K562 (cell line): ENCODE measurements at regions not wholly inside any gene's neighbourhood (a gene's known extent, or its start where the extent isn't known, plus 50 kb on each side); places are given as distances from the start of the nearest gene placed in this dataset.

Experiments
- CHD4 ChIP-seq: fragments of 200-600 bp; sonication (generic); IDR thresholded peaks from 3 replicates; pipeline ENCODE4 v1.6.1; 2012; ENCODE audit warnings: low read depth, mild to moderate bottlenecking, mixed read lengths, low read length, inconsistent platforms; ENCODE audit not compliant: insufficient read depth, insufficient replicate concordance, poor library complexity, severe bottlenecking
- CTCFL ChIP-seq: IDR thresholded peaks from 2 replicates; pipeline ENCODE4 v1.6.1; 2011; ENCODE audit warnings: borderline replicate concordance, low read depth, mild to moderate bottlenecking, moderate library complexity, low read length; ENCODE audit not compliant: insufficient read depth, poor library complexity, severe bottlenecking
- HMG20B ChIP-seq: fragments of 250-450 bp; sonication (Bioruptor Pico); IDR thresholded peaks from 2 replicates; pipeline ENCODE4 v1.5.0; 2021; ENCODE audit warnings: mild to moderate bottlenecking
- L3MBTL2 ChIP-seq: fragments of 450-650 bp; IDR thresholded peaks from 2 replicates; pipeline ENCODE4 v1.6.1; 2016; ENCODE audit warnings: mild to moderate bottlenecking, moderate library complexity
- MAZ ChIP-seq, 2 experiments: fragments of 450-650 bp in 1 of 2; sonication (generic) in 1 of 2; formaldehyde crosslinking; IDR thresholded peaks in 1 of 2; conservative IDR thresholded peaks in 1 of 2; 2 replicates each; pipeline versions ENCODE4 v1.4.0 to v1.5.0; 2020; ENCODE audit warnings: mild to moderate bottlenecking in 1 of 2, missing genetic modification reagents in 1 of 2
- PCBP1 ChIP-seq: fragments of 200-400 bp; formaldehyde crosslinking; IDR thresholded peaks from 2 replicates; pipeline ENCODE4 v1.6.1; 2018; ENCODE audit warnings: mild to moderate bottlenecking, low read depth, low read length; ENCODE audit not compliant: poor library complexity, severe bottlenecking
- POLR2AphosphoS5 ChIP-seq: IDR thresholded peaks from 2 replicates; pipeline ENCODE4 v1.6.1; 2011; ENCODE audit warnings: mild to moderate bottlenecking, low read depth, low read length, moderate library complexity; ENCODE audit not compliant: control insufficient read depth, insufficient read depth
- RAD21 ChIP-seq, 2 experiments: fragments of 250-450 bp in 1 of 2; fragments of 450-650 bp in 1 of 2; sonication (Bioruptor Pico) in 1 of 2; formaldehyde crosslinking in 1 of 2; IDR thresholded peaks in 1 of 2; conservative IDR thresholded peaks in 1 of 2; 2 replicates each; pipeline versions ENCODE4 v1.4.0 to v1.8.0; 2020 to 2022; ENCODE audit warnings: mild to moderate bottlenecking in 2 of 2, moderate library complexity in 1 of 2
- RBM22 ChIP-seq: fragments of 200-400 bp; formaldehyde crosslinking; IDR thresholded peaks from 2 replicates; pipeline ENCODE4 v1.6.1; 2018; ENCODE audit warnings: low read length, low read depth; ENCODE audit not compliant: poor library complexity, severe bottlenecking
- REST ChIP-seq, 2 experiments: fragments of 450-650 bp; formaldehyde crosslinking in 1 of 2; IDR thresholded peaks; 2 replicates each; pipeline versions ENCODE4 v1.4.0 to v1.6.1; 2014 to 2020; ENCODE audit warnings: mild to moderate bottlenecking in 2 of 2, borderline replicate concordance in 1 of 2, low read depth in 1 of 2
- SP1 ChIP-seq: sonication (generic); formaldehyde crosslinking; IDR thresholded peaks from 2 replicates; pipeline ENCODE4 v1.8.1; 2022; ENCODE audit warnings: mild to moderate bottlenecking, missing genetic modification reagents
- SRSF1 ChIP-seq: fragments of 200-400 bp; formaldehyde crosslinking; IDR thresholded peaks from 2 replicates; pipeline ENCODE4 v1.6.1; 2017; ENCODE audit warnings: mild to moderate bottlenecking, low read depth, low read length, moderate library complexity
- TGIF2 ChIP-seq: sonication (generic); formaldehyde crosslinking; IDR thresholded peaks from 2 replicates; pipeline ENCODE4 v1.8.1; 2022; ENCODE audit warnings: mild to moderate bottlenecking, missing genetic modification reagents, moderate library complexity
- USF1 ChIP-seq: sonication (generic); formaldehyde crosslinking; IDR thresholded peaks from 2 replicates; pipeline ENCODE4 v1.9.0; 2022; ENCODE audit warnings: mild to moderate bottlenecking, missing genetic modification reagents
- ZKSCAN1 ChIP-seq: fragments of 150-350 bp; IDR thresholded peaks from 2 replicates; pipeline ENCODE4 v1.6.1; 2016; ENCODE audit warnings: low read depth, low read length
- ZNF316 ChIP-seq: fragments of 450-650 bp; IDR thresholded peaks from 2 replicates; pipeline ENCODE4 v1.6.1; 2016
- ZNF717 ChIP-seq: fragments of 250-450 bp; sonication (Bioruptor Pico); IDR thresholded peaks from 2 replicates; pipeline ENCODE4 v1.5.0; 2021

GRCh38 chr20:41715526-41715925 is 97.3 kb upstream of the CHD6 start (continued):
- TF ChIP-seq SRSF1 (no peak), PCBP1 (no peak), SP1 (CRISPR knock-in tag) (no peak), RAD21 (CRISPR knock-in tag; conservative IDR thresholded peaks at IDR 0.05 in 1 of 2, IDR thresholded peaks at IDR 0.05 in 1 of 2) (no peak), RBM22 (no peak), USF1 (CRISPR knock-in tag) (no peak), ZKSCAN1 (no peak), TGIF2 (CRISPR knock-in tag) (no peak), CHD4 (no peak), ZNF316 (no peak), ZNF717 (CRISPR knock-in tag) (no peak), REST (IDR thresholded peaks at IDR 0.05; ENCODE audit: borderline replicate concordance) (no peak), REST (CRISPR knock-in tag; IDR thresholded peaks at IDR 0.05; ENCODE audit: low read depth) (no peak), CTCFL (no peak), HMG20B (CRISPR knock-in tag) (no peak), L3MBTL2 (0 out of 2 replicates have a peak, but pooled peaks have one; percentile 28), MAZ (CRISPR knock-in tag; conservative IDR thresholded peaks at IDR 0.05 in 1 of 2, IDR thresholded peaks at IDR 0.05 in 1 of 2) (no peak), POLR2AphosphoS5 (peak; percentile 58; the same call in 1 of the 2 replicates)
